WTC11 (cell line): ENCODE measurements at regions not wholly inside any gene's neighbourhood (a gene's known extent, or its start where the extent isn't known, plus 50 kb on each side); places are given as distances from the start of the nearest gene placed in this dataset.
"Not testable (repeated sequence)": the region's sequence is repeated elsewhere in the genome, so short reads cannot be mapped to it uniquely, and the experiment has no call there.

Experiments used
- GRHL2 ChIP-seq: fragments of 250-450 bp; sonication (Bioruptor Pico); IDR thresholded peaks from 2 replicates; pipeline ENCODE4 v1.8.0; 2022; ENCODE audit warnings: mild to moderate bottlenecking, moderate library complexity; ENCODE audit not compliant: insufficient replicate concordance, severe bottlenecking
- NR2C2 ChIP-seq: sonication (generic); formaldehyde crosslinking; IDR thresholded peaks from 2 replicates; pipeline ENCODE4 v1.8.0; 2022; ENCODE audit warnings: mild to moderate bottlenecking, missing genetic modification reagents
- NR3C1 ChIP-seq: sonication (generic); formaldehyde crosslinking; conservative IDR thresholded peaks from 2 replicates; pipeline ENCODE4 v1.8.1; 2023; ENCODE audit warnings: low read depth, mild to moderate bottlenecking, missing genetic modification reagents
- TF ChIP-seq, protein P1 (sequence below): fragments of 200-600 bp; IDR thresholded peaks from 2 replicates; pipeline ENCODE4 v1.8.0; 2022; ENCODE audit warnings: antibody characterized with exemption
- TF ChIP-seq, protein P2 (sequence below): sonication (generic); formaldehyde crosslinking; IDR thresholded peaks from 2 replicates; pipeline ENCODE4 v1.8.1; 2023; ENCODE audit warnings: mild to moderate bottlenecking, missing genetic modification reagents
- TF ChIP-seq, protein P3 (sequence below): sonication (generic); formaldehyde crosslinking; IDR thresholded peaks from 2 replicates; pipeline ENCODE4 v1.8.0; 2022; ENCODE audit warnings: mild to moderate bottlenecking, missing genetic modification reagents
- TF ChIP-seq, protein P4 (sequence below): sonication (generic); formaldehyde crosslinking; IDR thresholded peaks from 2 replicates; pipeline ENCODE4 v1.8.1; 2023; ENCODE audit warnings: mild to moderate bottlenecking, missing genetic modification reagents, moderate library complexity
- TF ChIP-seq, protein P5 (sequence below): sonication (generic); formaldehyde crosslinking; conservative IDR thresholded peaks from 2 replicates; pipeline ENCODE4 v1.8.1; 2023; ENCODE audit warnings: mild to moderate bottlenecking, low read depth, missing genetic modification reagents, moderate library complexity

DNA sequence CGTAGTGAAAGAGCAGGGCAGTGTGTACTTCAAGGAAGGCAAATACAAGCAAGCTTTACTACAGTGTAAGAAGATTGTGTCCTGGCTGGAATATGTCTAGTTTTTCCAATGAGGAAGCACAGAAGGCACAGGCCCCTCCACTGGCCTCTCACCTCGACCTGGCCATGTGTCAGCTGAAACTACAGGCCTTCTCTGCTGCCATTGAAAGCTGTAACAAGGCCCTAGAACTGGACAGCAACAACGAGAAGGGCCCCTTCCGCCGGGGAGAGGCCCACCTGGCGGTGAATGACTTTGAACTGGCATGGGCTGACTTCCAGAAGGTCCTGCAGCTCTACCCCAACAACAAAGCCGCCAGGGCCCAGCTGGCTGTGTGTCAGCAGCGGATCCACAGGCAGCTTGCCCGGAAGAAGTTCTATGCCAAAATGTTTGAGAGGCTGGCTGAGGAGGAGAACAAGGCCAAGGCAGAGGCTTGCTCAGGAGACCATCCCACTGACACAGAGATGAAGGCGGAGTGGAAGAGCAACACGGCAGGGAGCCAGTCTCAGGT, 202.2 kb downstream of the SPATA31A6 start:
- TF ChIP-seq, protein P1, sequence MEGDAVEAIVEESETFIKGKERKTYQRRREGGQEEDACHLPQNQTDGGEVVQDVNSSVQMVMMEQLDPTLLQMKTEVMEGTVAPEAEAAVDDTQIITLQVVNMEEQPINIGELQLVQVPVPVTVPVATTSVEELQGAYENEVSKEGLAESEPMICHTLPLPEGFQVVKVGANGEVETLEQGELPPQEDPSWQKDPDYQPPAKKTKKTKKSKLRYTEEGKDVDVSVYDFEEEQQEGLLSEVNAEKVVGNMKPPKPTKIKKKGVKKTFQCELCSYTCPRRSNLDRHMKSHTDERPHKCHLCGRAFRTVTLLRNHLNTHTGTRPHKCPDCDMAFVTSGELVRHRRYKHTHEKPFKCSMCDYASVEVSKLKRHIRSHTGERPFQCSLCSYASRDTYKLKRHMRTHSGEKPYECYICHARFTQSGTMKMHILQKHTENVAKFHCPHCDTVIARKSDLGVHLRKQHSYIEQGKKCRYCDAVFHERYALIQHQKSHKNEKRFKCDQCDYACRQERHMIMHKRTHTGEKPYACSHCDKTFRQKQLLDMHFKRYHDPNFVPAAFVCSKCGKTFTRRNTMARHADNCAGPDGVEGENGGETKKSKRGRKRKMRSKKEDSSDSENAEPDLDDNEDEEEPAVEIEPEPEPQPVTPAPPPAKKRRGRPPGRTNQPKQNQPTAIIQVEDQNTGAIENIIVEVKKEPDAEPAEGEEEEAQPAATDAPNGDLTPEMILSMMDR, result not testable (repeated sequence)
- TF ChIP-seq, protein P2, sequence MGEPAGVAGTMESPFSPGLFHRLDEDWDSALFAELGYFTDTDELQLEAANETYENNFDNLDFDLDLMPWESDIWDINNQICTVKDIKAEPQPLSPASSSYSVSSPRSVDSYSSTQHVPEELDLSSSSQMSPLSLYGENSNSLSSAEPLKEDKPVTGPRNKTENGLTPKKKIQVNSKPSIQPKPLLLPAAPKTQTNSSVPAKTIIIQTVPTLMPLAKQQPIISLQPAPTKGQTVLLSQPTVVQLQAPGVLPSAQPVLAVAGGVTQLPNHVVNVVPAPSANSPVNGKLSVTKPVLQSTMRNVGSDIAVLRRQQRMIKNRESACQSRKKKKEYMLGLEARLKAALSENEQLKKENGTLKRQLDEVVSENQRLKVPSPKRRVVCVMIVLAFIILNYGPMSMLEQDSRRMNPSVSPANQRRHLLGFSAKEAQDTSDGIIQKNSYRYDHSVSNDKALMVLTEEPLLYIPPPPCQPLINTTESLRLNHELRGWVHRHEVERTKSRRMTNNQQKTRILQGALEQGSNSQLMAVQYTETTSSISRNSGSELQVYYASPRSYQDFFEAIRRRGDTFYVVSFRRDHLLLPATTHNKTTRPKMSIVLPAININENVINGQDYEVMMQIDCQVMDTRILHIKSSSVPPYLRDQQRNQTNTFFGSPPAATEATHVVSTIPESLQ, result not testable (repeated sequence)
- TF ChIP-seq, protein P3, sequence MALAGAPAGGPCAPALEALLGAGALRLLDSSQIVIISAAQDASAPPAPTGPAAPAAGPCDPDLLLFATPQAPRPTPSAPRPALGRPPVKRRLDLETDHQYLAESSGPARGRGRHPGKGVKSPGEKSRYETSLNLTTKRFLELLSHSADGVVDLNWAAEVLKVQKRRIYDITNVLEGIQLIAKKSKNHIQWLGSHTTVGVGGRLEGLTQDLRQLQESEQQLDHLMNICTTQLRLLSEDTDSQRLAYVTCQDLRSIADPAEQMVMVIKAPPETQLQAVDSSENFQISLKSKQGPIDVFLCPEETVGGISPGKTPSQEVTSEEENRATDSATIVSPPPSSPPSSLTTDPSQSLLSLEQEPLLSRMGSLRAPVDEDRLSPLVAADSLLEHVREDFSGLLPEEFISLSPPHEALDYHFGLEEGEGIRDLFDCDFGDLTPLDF (CRISPR knock-in tag), result not testable (repeated sequence)
- TF ChIP-seq, protein P4, sequence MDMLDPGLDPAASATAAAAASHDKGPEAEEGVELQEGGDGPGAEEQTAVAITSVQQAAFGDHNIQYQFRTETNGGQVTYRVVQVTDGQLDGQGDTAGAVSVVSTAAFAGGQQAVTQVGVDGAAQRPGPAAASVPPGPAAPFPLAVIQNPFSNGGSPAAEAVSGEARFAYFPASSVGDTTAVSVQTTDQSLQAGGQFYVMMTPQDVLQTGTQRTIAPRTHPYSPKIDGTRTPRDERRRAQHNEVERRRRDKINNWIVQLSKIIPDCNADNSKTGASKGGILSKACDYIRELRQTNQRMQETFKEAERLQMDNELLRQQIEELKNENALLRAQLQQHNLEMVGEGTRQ, result not testable (repeated sequence)
- not testable (repeated sequence) for TF ChIP-seq NR2C2 (CRISPR knock-in tag); NR3C1 (CRISPR knock-in tag); GRHL2
- TF ChIP-seq, protein P5, sequence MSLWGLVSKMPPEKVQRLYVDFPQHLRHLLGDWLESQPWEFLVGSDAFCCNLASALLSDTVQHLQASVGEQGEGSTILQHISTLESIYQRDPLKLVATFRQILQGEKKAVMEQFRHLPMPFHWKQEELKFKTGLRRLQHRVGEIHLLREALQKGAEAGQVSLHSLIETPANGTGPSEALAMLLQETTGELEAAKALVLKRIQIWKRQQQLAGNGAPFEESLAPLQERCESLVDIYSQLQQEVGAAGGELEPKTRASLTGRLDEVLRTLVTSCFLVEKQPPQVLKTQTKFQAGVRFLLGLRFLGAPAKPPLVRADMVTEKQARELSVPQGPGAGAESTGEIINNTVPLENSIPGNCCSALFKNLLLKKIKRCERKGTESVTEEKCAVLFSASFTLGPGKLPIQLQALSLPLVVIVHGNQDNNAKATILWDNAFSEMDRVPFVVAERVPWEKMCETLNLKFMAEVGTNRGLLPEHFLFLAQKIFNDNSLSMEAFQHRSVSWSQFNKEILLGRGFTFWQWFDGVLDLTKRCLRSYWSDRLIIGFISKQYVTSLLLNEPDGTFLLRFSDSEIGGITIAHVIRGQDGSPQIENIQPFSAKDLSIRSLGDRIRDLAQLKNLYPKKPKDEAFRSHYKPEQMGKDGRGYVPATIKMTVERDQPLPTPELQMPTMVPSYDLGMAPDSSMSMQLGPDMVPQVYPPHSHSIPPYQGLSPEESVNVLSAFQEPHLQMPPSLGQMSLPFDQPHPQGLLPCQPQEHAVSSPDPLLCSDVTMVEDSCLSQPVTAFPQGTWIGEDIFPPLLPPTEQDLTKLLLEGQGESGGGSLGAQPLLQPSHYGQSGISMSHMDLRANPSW, result not testable (repeated sequence)
